Right kidney (tissue), 1 donor: ENCODE measurements at regions not wholly inside any gene's neighbourhood (a gene's known extent, or its start where the extent isn't known, plus 50 kb on each side); places are given as distances from the start of the nearest gene placed in this dataset.

Experiments
- DNase-seq: peaks from one replicate; pipeline ENCODE4 v3.0.0-alpha.2; 2016

- DNase-seq: no peak
Measured at GRCh38 chr7:12783421-12784095, 96.1 kb downstream of the ARL4A start.

- no peak for DNase-seq
Measured at GRCh38 chr7:12785473-12785872, 98.0 kb downstream of the ARL4A start.

GRCh38 chr7:12786494-12786893 is 99.1 kb downstream of the ARL4A start:
- DNase-seq: no peak

GRCh38 chr7:12788171-12788570 is 100.7 kb downstream of the ARL4A start:
- DNase-seq: no peak

- no peak for DNase-seq
Measured at GRCh38 chr7:12788591-12788990, 101.2 kb downstream of the ARL4A start.

- no peak for DNase-seq
Measured at GRCh38 chr7:12794722-12795302, 107.4 kb downstream of the ARL4A start.

GRCh38 chr7:12796397-12797127 is 109.1 kb downstream of the ARL4A start:
- DNase-seq: no peak

GRCh38 chr7:12800486-12800885 is 113.1 kb downstream of the ARL4A start:
- no peak for DNase-seq

- DNase-seq: no peak
Measured at GRCh38 chr7:12801107-12801506, 113.7 kb downstream of the ARL4A start.

- no peak for DNase-seq
Measured at GRCh38 chr7:12802070-12802469, 114.6 kb downstream of the ARL4A start.

GRCh38 chr7:12803542-12803941 is 116.1 kb downstream of the ARL4A start:
- DNase-seq: no peak

- DNase-seq: no peak
Measured at GRCh38 chr7:12805518-12805928, 118.1 kb downstream of the ARL4A start.

GRCh38 chr7:12805957-12806356 is 118.5 kb downstream of the ARL4A start:
- no peak for DNase-seq

- DNase-seq: no peak
Measured at GRCh38 chr7:12809476-12809875, 122.0 kb downstream of the ARL4A start.

- DNase-seq: no peak
Measured at GRCh38 chr7:12812111-12812510, 124.7 kb downstream of the ARL4A start.

GRCh38 chr7:12814107-12814506 is 126.7 kb downstream of the ARL4A start:
- DNase-seq: no peak

- DNase-seq: no peak
Measured at GRCh38 chr7:12814828-12815227, 127.4 kb downstream of the ARL4A start.

- no peak for DNase-seq
Measured at GRCh38 chr7:12815426-12815825, 128.0 kb downstream of the ARL4A start.

GRCh38 chr7:12815871-12816270 is 128.4 kb downstream of the ARL4A start:
- DNase-seq: no peak

GRCh38 chr7:12820777-12821176 is 133.3 kb downstream of the ARL4A start:
- no peak for DNase-seq

- no peak for DNase-seq
Measured at GRCh38 chr7:12821746-12822145, 134.3 kb downstream of the ARL4A start.

- no peak for DNase-seq
Measured at GRCh38 chr7:12826079-12826478, 138.6 kb downstream of the ARL4A start.

GRCh38 chr7:12827219-12827821 is 139.9 kb downstream of the ARL4A start:
- DNase-seq: no peak
